HG03159 (cell line): ENCODE measurements at regions not wholly inside any gene's neighbourhood (a gene's known extent, or its start where the extent isn't known, plus 50 kb on each side); places are given as distances from the start of the nearest gene placed in this dataset.
"Not testable (repeated sequence)": the region's sequence is repeated elsewhere in the genome, so short reads cannot be mapped to it uniquely, and the experiment has no call there.

Experiments
- ATAC-seq: cut with Tn5 transposase; IDR thresholded peaks from one replicate; pipeline ENCODE4 v1.9.1; 2021; ENCODE audit warnings: mild to moderate bottlenecking, moderate library complexity; ENCODE audit not compliant: unreplicated experiment

- ATAC-seq = no peak
These were observed 370.8 kb downstream of the NFIB start for GRCh38 chr9:13943176-13943575.

DNA sequence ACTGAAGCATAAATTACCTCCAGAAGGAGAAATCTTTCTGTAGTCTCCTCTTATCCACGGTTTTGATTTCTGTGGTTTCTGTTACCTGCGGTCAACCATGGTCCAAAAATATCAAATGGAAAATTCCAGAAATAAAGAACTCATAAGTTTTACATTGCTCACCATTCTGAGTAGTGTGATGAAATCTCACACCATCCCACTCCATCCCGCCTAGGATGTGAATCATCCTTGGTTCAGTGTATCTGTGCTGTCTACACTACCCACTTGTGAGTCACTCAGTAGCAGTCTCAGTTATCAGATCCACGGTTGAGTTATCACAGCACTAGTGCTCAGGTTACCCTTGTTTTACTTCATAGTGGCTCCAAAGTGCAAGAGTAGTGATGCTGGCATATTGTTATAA, 371.2 kb downstream of the NFIB start:
- ATAC-seq = no peak

- ATAC-seq = no peak
These were observed 371.7 kb downstream of the NFIB start for GRCh38 chr9:13942201-13942600.

DNA sequence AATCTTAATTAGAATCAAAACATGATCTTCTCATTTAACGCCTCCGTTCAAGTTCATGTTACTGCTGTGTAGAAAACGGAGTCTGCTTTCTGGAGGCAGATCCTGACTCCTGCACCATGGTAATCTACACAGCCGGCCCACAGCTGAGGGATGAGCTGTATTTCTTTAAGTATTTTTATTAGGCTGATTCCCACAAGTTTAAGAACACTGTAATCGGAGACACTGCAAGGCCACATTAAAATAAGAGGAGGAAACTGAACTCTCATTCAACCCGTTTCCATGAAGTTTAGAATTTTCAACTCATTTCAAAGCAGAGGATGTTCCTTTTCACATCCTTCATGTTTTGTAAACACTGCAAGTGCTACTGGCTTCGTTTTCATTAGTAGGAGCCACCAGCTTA, 372.2 kb downstream of the NFIB start:
- ATAC-seq = no peak

DNA sequence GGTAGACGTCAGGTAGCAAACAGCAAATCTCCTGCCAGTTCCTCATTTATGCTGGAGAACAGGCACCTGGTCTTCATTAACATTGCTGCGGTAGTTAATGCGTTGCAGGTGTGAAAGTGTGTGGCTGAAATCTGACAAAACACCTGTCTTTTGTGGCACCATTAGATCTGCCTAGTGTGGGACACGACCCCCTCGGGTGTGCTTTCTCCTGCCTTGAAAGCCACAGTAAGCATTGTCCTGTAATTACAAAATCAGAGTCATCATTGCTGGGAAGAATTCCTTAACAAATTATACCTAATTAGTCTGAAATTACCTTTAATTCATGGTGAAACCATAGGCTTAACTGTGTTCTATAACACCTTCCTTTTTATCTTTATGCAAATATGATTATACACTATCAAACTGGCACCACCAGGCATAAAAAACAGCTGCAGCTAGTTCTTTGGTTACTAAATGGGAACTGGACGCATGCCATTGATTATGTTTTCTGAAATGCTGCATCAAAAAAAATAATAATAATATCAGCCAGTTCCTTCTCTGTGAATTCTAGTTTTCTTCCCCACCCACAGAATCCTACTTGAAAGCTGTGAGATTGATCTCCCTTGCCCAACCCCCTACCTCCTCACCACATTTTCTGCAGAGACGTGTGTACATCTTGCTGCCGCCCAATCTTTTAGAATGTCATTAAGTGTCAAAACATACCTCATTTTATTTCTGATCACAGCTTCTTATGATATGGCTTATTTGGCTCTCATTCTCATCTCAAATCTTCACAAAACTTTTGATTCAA, 374.0 kb downstream of the NFIB start:
- no peak for ATAC-seq

- ATAC-seq = no peak
These were observed 374.8 kb downstream of the NFIB start for GRCh38 chr9:13939134-13939533.

- ATAC-seq = no peak
These were observed 379.5 kb downstream of the NFIB start for GRCh38 chr9:13934416-13934815.

- ATAC-seq = no peak
These were observed 380.7 kb downstream of the NFIB start for GRCh38 chr9:13933268-13933656.

DNA sequence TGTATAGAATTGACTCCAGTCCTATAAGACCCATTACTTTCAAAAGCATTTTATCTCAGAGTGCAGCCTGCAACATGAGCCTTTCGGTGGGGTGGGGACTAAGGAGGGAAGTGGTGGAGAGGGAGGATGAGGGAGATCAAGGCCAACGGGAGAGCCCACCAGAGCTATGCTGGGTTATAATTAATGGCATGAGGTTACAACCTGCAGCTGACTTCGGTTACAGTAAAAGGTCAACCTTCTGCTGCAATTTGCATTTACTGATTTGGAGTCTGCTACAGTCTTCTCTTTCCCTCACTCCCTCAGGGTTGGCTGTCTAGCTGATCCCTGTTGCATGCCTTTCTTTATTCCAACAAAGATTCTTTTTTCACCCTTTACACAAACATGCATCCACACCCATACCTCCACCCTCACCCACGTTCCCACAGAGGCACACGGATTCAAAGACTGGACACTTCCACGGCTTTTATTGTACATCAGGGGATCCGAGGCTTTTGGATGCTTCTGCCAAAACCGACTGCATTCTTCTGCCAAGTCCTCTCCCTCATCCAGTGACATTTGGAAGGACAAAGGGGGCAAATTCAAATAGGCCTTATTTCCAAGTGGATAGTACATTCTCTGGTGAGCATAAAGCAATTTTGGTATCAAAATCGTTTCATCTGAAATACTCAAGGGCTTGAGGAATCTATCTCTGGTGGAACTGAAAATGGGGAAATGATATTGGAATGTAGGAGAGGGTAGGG, 381.2 kb downstream of the NFIB start:
- ATAC-seq = no peak

DNA sequence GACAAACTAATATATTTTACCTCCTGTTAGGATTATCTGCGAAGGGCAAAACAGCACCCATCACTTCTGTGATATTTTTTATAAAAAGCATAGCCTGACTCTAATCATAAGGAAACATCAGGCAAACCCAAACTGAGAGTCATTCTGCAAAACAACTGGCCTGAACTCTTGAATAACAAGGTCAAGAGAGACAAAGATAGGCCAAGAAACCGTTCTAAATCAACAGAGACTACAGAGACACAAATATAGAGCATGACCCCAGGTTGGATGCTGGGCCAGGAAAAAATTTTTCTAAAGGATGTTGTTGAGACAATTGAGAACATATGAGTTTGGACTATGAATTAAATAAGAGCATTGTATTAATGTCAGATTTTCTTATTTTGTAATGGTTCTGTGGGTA, 384.9 kb downstream of the NFIB start:
- no peak for ATAC-seq

- ATAC-seq = no peak
These were observed 390.6 kb downstream of the NFIB start for GRCh38 chr9:13923381-13923780.

DNA sequence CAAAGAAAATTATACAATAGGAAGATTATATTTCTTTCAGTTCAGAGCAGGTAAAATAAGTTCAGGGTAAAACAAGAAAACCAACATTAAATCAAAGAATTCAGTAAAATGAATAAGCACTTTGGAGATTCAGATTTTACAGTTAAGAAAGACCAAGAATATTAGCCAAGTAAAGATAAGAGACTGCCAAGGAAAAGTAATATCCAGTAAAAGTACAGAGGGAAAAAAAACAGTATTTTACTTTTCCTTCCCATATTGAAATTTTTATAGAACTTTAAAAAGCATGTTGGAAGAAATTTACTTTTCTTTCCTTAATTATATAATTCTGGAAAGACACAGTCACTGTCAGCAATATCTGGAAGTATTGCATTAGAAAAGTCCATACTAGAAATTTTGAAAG, 393.4 kb downstream of the NFIB start:
- no peak for ATAC-seq

- no peak for ATAC-seq
These were observed 394.5 kb downstream of the NFIB start for GRCh38 chr9:13919401-13919800.

DNA sequence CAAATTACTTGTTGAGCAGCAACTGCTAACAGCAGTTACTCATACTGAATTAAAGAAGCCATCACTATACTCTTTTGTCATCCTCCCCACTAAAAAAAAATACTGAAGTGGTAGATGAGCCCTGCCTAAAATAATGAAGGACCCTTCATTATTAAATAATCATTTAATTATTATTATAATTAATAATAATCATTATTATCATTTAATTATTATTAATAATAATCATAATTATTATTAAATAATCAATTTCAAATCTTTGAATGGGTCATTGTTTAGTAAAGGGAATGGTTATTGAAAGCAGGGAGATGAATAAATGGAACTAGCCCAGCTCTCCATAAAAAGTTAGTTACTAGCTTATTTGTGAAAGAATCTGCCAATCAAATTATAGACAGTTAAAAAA, 396.4 kb downstream of the NFIB start:
- ATAC-seq = no peak

- no peak for ATAC-seq
These were observed 398.2 kb downstream of the NFIB start for GRCh38 chr9:13915591-13916301.

GRCh38 chr9:13915131-13915530, 398.8 kb downstream of the NFIB start:
- no peak for ATAC-seq

DNA sequence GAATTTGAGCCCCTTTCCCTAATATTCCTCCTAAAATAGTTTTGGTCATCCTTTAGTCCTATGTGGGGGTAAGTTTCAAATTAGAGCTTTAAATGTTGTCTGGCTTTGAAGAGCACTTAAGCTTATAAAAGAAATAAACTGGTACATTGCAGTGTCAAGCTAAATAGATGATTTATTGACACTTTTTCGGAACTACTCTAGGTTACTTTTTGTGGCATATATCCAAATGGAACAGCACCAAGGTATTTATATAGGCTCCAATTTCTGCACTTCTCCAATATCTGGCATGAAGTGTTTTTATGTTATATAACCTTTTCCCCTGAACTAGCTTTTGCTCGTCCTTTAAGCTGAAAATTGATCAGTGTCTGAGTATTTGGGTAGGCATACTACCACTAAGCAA, 402.5 kb downstream of the NFIB start:
- no peak for ATAC-seq

- not testable (repeated sequence) for ATAC-seq
These were observed 406.1 kb downstream of the NFIB start for GRCh38 chr9:13907842-13908241.

DNA sequence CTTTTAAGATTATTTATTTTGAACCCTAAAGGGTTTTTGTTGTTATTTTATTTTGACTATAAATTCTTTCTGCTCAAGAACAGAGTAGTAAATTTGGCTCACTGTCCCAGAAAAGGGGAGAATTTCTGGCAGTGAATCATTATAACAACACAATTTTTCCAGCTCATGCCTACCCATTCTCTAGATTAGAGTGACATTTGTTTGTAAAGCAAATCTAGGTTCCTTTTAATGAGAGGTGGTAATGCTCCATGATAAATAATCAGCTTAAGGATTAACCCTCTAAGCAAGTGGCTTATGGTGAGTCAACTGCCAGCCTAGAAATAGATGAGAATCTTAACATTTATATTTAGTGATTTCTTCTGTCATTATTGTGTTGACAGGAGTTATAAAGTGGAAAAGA, 409.2 kb downstream of the NFIB start:
- no peak for ATAC-seq

- no peak for ATAC-seq
These were observed 409.6 kb downstream of the NFIB start for GRCh38 chr9:13904311-13904710.

DNA sequence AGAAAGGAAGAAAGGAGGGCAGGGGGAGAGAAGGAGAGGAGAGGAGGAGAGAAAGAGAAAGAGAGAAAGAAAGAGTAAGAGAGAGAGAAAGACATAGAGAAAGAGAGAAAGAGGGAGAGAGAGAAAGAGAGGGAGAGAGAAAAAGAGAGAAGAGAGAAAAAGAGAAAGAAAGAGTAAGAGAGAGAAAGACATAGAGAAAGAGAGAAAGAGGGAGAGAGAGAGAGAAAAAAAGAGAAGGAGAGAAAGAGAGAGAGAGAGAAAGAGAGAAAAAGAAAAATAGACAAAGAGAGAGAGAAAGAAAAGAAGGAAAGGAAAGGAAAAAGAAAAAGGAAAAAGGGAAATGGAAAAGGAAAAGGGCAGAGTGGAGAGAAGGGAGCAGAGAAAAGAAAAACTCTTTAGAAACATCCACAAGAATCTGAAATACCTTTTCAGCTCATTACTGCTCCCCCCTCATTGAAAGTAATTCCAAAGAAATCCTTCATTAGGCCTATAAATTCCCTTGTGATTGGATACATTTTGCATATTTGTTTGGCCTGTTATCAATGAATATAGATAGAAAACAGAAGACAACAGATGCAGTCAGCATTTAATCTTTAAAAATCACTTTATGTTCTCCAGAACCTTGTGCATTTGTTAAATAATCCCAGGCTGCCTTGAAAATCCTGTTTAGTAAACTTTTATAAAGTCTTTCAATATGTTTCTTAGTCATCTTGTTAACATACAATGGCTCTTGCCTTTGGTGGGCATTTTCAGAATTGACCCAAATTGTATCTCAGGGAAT, 411.5 kb downstream of the NFIB start:
- no peak for ATAC-seq
